ENCODE measurements at regions not wholly inside any gene's neighbourhood (a gene's known extent, or its start where the extent isn't known, plus 50 kb on each side); places are given as distances from the start of the nearest gene placed in this dataset.

GRCh38 chr6:144834426-144835038 is 549.4 kb downstream of the UTRN start:
- no peak for DNase-seq (ENCODE audit: low spot score)

- DNase-seq (ENCODE audit: low spot score): no peak
Measured at GRCh38 chr6:144835322-144835973, 550.3 kb downstream of the UTRN start.

- no peak for DNase-seq (ENCODE audit: low spot score)
Measured at GRCh38 chr6:144840619-144841018, 555.5 kb downstream of the UTRN start.

- no peak for DNase-seq (ENCODE audit: low spot score)
Measured at GRCh38 chr6:144843701-144844100, 558.6 kb downstream of the UTRN start.

- DNase-seq (ENCODE audit: low spot score): no peak
Measured at GRCh38 chr6:144844596-144844995, 559.5 kb downstream of the UTRN start.

GRCh38 chr6:144845186-144845585 is 560.1 kb downstream of the UTRN start:
- peak; percentile 15 for DNase-seq (ENCODE audit: low spot score)

GRCh38 chr6:144847916-144848315 is 562.8 kb downstream of the UTRN start:
- no peak for DNase-seq (ENCODE audit: low spot score)

- no peak for DNase-seq (ENCODE audit: low spot score)
Measured at GRCh38 chr6:144849920-144850319, 564.8 kb downstream of the UTRN start.

GRCh38 chr6:144853603-144854002 is 568.5 kb downstream of the UTRN start:
- no peak for DNase-seq (ENCODE audit: low spot score)

GRCh38 chr6:144854654-144855053 is 569.5 kb downstream of the UTRN start:
- DNase-seq (ENCODE audit: low spot score): no peak

GRCh38 chr6:144855375-144855774 is 570.2 kb downstream of the UTRN start:
- no peak for DNase-seq (ENCODE audit: low spot score)

- DNase-seq (ENCODE audit: low spot score): no peak
Measured at GRCh38 chr6:144855812-144856531, 570.8 kb downstream of the UTRN start.

GRCh38 chr6:144856622-144857021 is 571.5 kb downstream of the UTRN start:
- DNase-seq (ENCODE audit: low spot score): no peak

- DNase-seq (ENCODE audit: low spot score): no peak
Measured at GRCh38 chr6:144857086-144857485, 572.0 kb downstream of the UTRN start.

- DNase-seq (ENCODE audit: low spot score): no peak
Measured at GRCh38 chr6:144862769-144863168, 577.6 kb downstream of the UTRN start.

- no peak for DNase-seq (ENCODE audit: low spot score)
Measured at GRCh38 chr6:144867761-144868160, 582.6 kb downstream of the UTRN start.

- DNase-seq (ENCODE audit: low spot score): no peak
Measured at GRCh38 chr6:144870782-144871181, 585.6 kb downstream of the UTRN start.

GRCh38 chr6:144873623-144874378 is 588.7 kb downstream of the UTRN start:
- DNase-seq (ENCODE audit: low spot score): no peak

GRCh38 chr6:144876689-144877088 is 591.6 kb downstream of the UTRN start:
- no peak for DNase-seq (ENCODE audit: low spot score)

- DNase-seq (ENCODE audit: low spot score): no peak
Measured at GRCh38 chr6:144877118-144877517, 592.0 kb downstream of the UTRN start.

- DNase-seq (ENCODE audit: low spot score): no peak
Measured at GRCh38 chr6:144878577-144878976, 593.4 kb downstream of the UTRN start.

- no peak for DNase-seq (ENCODE audit: low spot score)
Measured at GRCh38 chr6:144879436-144879835, 594.3 kb downstream of the UTRN start.

GRCh38 chr6:144882425-144882824 is 597.3 kb downstream of the UTRN start:
- no peak for DNase-seq (ENCODE audit: low spot score)

All from GM03348 (cell line).